HG02852 (cell line): ENCODE measurements at regions not wholly inside any gene's neighbourhood (a gene's known extent, or its start where the extent isn't known, plus 50 kb on each side); places are given as distances from the start of the nearest gene placed in this dataset.

ENCODE experiments used
- ATAC-seq: cut with Tn5 transposase; IDR thresholded peaks from one replicate; pipeline ENCODE4 v1.9.1; 2021; ENCODE audit warnings: mild to moderate bottlenecking, moderate library complexity; ENCODE audit not compliant: unreplicated experiment

GRCh38 chr4:67051000-67051789, 494.1 kb downstream of the CENPC start:
- no peak for ATAC-seq

DNA sequence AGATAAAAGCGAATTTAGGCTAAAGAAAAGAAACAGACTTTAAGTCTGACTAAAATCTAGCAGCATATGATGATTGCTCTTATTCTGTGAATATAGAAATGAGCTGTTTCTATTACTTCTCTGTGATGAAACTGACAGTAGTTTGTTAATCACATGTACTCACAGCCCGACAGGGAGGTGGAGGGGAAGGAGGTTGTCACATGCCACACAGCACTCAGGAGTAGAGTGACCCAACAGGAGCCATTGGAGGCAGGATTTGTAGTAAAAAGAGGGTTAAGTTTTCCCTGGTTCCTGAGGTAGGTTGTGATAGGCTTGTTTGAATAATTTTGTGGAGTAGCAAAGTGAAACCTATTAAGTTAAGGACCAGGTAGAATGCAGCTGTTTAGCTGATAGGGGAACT, 495.9 kb downstream of the CENPC start:
- no peak for ATAC-seq

GRCh38 chr4:67048530-67048929, 496.8 kb downstream of the CENPC start:
- ATAC-seq: no peak

DNA sequence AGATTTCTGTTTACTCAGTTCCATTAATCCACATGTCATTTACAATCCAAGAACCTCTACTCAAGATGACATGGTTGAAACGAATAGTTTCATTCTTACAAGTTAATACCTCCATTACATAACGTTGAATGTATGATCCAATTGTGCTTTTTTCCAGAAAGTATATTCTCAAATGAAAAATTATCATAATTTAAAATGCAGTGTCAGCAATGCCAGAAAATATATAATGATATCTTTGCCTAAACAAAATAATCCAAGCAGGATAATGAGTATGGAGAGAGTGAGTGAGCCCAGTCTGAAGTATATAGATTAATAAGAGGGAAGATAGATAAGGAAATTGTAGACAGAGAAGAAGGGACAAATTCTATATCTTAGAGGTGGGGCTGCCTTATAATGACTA, 505.0 kb downstream of the CENPC start:
- no peak for ATAC-seq

DNA sequence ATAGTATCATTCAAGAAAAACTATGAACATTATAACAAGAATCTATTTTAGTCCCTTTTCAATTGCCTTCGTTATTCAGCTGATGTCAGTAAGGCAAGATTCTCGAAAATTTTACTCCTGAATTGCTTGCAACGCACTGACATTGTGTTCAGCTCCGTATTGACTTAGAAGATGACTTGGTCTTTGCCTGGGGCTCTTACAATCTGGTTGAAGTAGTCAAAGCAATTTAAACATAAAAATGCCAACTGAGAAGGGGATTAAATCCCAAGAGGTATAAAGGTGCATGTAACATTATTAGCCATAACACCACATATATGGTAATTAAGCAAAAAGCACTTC, 507.1 kb downstream of the CENPC start:
- no peak for ATAC-seq

GRCh38 chr4:67037504-67038227, 507.6 kb downstream of the CENPC start:
- ATAC-seq: no peak

DNA sequence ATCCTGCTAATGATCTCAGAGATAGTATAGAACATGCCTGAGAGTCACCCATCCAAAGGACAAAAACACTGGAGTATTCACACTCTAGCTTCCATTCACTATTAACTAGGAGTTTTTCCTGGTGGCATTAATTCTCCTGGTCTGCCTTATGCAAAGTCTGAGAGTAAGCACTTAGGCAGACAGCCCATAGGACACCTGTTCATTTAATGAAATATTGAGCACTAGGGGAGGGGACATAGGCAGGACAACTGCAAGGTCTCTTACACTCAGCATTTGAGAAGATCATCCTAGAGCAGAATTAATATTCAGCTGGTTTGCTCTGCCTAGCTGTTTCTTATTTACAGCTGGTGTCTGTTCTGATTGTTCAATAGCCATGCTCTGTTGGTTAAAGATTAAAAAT, 508.5 kb downstream of the CENPC start:
- ATAC-seq: no peak

- ATAC-seq: no peak
Observed at GRCh38 chr4:67035986-67036385, 509.3 kb downstream of the CENPC start.

- no peak for ATAC-seq
Observed at GRCh38 chr4:67035501-67035900, 509.8 kb downstream of the CENPC start.

GRCh38 chr4:67030636-67031035, 514.7 kb downstream of the CENPC start:
- no peak for ATAC-seq

DNA sequence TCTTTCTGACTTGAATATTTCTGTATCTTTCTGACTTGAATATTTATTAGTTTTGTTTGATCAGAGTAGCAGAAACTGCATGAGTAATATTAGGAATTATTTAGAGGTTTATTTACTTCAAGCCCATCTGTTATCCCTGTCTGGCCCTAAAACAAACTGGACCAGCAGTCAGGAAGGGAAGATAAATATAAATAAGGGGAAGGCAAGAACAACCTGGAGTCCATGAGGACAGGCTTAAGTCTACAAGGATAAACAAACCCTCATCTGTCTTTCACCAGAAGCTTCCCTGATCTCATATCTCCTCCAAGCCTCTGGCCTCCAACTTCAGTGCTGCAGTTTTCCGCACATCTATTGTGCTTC, 524.9 kb downstream of the CENPC start:
- no peak for ATAC-seq

DNA sequence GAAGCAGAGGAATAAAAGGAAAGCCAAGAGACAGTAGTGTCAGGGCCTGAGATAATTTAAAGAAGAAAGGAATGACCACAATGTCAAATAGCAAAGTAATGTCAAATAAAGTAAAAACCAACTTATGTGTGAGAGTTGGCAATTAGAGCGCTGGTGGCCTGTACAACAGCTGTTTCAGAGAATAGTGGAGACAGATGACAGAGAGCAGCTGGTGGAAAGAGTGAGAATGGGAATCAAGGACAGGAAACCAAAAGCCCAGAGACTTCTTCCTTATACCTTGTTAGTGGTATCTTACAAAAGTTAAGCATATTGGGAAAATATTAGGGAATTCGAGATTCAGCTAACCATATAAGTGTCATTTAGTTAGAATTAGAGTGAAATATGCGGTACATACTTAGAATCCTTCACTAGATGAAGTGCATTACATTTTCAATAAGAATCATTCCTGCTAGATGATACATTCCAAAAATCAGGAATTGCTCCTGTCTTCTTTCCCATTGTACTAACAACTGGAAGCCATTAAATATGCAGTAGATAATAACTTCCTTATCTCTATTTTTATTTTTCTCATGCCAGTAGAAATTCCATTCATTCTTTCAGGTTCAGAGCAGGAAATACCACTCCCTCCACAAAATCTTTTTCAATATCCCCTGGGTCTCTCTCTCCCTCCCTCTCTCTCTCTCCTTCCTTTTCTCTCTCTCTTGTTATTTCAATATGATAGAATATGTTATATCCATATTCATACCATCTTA, 525.4 kb downstream of the CENPC start:
- ATAC-seq: no peak

DNA sequence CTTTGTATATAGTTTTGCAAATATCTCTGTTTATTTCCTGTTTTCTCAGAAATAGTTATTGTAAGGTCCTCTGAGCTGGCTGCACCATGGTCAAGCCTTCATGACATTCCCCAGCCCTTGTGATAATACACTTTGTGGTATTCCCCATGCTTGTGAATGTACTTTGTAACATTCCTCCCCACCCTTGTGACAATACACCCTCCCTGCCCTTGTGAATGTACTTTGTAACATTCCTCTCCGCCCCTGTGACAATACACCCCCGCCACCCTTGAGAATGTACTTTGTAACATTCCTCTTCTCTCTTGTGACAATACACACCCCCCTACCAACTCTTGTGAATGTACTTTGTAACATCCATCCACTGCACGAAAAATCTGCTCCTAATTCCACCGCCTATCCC, 530.7 kb downstream of the CENPC start:
- ATAC-seq: no peak

GRCh38 chr4:67006791-67007190, 538.5 kb downstream of the CENPC start:
- ATAC-seq: no peak

DNA sequence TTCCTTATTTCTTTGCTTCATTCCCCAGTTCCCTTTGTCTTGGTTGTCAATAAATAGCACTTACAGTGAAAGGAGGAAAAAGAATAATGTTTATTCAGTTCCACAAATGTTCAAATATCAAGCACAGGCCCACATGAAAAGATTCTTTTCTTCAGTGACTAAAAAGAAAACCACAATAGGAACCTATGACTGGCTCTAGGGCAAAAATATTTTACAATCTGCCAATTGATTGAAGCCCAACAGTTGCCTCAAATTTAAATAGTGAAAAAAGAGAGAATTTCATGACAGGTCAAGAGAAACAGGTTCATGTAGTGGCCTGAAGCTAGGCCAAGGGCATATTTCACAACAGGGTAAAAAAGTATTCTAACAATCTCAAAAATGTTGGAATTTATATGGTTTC, 553.8 kb downstream of the CENPC start:
- no peak for ATAC-seq

DNA sequence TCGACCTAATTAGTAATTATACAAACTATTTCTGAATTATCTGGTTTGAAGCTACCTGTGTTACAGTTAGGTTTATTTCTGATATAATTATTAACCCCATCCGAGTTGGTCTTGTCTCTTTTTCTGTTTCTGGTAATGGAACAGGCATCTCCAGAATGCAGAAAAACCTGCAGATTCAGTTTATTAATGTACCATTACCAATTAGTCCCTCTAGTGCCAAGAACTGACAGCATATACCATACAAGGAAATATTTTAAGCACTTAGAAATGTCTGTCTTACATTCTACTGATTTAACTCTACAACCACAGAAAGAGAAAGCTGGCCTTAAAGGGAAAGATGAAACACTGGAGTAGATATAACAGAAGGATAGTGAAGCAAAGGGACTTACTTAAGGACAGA, 570.6 kb downstream of the CENPC start:
- ATAC-seq: no peak

- no peak for ATAC-seq
Observed at GRCh38 chr4:66972087-66972486, 573.2 kb downstream of the CENPC start.

GRCh38 chr4:66964467-66964866, 580.8 kb downstream of the CENPC start:
- ATAC-seq: no peak

GRCh38 chr4:66963084-66963483, 582.2 kb downstream of the CENPC start:
- ATAC-seq: no peak

GRCh38 chr4:66959207-66959606, 586.1 kb downstream of the CENPC start:
- no peak for ATAC-seq

DNA sequence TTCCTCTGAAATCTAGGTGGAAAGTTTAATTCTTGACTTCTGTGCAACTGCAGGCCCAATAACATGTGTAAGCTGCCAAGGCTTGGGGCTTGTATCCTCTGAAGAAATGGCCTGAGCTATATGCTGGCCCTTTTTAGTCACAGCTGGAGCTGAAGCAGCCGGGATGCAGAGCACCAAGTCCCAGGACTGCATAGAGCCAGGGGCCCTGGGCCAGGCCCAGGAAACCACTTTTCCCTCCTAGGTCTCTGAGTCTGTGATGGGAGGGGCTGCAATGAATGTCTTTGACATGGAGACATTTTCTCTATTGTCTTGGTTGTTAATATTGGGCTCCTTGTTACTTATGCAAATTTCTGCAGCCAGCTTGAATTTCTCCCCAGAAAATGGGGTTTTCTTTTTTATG, 588.5 kb downstream of the CENPC start:
- ATAC-seq: no peak

DNA sequence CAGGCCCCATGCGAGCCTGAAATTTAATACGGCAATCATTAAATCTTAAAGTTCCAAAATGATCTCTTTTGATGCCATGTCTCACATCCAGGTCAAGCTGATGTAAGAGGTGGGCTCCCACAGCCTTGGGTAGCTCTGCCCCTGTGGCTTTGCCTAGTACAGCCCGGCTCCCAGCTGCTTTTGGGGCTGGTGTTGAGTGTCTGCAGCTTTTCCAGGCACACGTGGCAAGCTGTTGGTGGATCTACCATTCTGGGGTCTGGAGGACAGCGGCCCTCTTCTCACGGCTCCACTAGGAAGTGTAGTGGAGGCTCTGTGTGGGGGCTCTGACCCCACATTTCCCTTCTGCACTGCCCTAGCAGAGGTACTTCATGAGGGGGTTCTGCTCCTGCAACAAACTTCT, 588.9 kb downstream of the CENPC start:
- ATAC-seq: no peak
